HG03097 (cell line): ENCODE measurements at regions not wholly inside any gene's neighbourhood (a gene's known extent, or its start where the extent isn't known, plus 50 kb on each side); places are given as distances from the start of the nearest gene placed in this dataset.
"Not testable (repeated sequence)": the region's sequence is repeated elsewhere in the genome, so short reads cannot be mapped to it uniquely, and the experiment has no call there.

Source experiments
- ATAC-seq: cut with Tn5 transposase; IDR thresholded peaks from one replicate; pipeline ENCODE4 v1.9.1; 2021; ENCODE audit not compliant: unreplicated experiment, low FRiP score

DNA sequence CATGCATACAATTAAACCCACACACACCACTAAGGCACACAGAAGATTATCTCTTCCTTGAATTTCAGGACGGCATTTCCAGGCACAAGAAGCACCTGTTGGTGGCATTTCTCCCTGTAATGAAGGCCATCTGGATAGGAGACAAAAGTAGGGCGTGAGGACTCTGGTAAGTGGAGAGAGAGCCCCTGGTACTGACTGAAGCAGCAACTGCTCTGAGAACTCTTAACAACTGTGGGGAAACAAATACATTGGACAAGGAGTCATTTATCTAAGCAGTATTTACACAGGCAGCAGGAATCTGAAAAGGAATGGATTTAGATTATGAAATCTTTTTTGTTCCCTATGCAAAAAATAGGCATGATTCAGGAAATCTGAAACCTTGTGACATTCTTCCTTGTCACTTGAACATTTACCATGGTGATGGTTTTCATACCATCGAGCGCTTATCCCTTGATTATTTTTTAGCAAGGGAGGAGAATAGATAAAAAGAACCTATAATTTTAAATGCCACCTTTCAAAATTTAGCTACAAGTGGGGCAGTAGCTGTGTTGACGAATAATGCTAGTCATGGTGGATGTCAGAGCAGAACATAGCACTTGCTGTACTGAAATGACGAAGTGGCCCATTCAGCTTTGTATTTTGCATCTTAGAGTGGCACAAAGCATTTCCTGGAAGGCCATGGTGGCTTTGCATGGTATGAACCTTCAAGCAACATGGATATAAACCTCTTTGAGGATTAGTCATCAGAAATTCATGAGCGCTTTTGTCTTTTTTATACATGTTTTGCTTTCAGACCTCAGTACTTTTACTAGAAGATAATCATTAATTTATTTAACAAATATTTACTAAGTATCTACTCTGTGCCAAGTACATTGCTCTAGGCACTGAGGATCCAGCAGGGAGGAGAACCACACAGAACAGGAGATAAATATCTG, 362.0 kb downstream of the ADGRL2 start:
- no peak for ATAC-seq

DNA sequence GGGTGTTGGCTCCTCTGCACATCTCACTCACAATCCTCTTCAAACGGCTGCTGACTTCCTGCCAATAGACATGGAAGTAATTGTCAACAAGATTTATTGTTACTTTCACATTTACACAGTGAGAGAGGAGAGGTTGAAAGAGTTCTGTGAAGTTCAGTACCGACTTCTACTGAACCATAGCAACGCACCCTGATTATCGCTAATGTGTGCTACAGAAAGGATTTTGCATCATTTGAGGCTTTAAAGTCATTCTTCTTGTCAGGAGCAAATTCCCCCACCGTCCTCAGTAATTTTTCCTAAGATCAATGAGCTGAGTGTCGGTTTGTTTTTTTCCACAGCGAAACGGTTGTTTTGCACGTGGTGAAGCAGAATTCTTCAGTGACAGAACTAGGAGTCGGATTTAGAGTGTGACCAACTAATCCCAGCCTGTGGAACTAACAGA, 361.0 kb downstream of the ADGRL2 start:
- ATAC-seq: peak; percentile 67

DNA sequence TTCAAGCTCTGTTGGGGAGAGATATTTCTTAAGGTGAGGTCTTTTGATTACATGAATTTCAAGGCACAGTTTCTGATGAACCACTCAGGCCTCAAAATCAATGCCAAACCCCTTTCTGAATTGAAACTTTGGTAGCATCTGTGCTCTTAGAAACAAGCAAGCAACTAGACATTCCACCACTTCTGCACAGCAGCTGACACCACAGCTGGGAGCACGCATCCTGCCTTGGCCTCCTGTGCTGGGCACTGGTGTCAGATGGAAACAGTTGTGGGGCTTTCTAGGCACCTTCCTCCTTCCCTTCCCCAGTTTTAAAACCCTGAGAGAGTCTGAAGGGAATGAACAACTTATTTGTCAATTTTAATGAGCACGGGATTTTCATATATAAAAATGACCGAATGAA, 360.2 kb downstream of the ADGRL2 start:
- ATAC-seq: no peak

DNA sequence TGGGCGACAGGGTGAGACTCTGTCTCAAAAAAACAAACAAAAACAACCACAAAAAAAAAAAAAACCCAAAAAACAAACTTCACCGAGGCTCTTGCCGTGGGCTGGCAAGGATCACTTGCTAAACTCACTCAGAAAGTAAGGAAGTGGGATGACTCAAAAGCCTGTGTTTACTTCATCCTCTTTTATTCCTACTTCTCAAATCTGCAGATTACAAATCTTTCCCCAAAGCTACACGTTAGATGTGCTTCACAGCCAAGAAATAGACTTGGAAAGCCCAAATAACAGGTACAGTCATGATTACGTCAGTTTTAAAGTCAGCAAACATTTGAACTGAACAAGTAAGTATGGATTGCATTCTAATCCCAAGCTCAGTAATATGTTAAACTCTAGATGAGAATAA, 359.3 kb downstream of the ADGRL2 start:
- no peak for ATAC-seq

DNA sequence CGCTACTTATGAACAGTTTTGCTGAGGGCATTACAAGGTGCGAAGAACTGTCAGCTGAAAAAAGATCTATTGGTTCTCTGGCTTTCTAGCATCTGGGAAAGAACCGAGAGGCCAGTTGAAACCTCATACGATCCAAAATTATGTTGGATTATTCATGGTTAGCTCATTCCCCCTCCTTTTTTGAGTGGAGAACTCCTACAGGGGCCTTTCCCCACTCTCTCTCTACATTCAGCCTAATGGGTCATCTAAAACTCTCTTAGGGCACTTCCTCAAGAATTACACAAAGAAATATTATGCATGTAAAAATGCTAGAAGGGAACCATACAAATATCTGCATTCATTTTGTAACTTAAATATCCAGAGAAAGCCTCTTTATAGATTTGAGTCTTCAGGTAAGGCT, 358.2 kb downstream of the ADGRL2 start:
- no peak for ATAC-seq

DNA sequence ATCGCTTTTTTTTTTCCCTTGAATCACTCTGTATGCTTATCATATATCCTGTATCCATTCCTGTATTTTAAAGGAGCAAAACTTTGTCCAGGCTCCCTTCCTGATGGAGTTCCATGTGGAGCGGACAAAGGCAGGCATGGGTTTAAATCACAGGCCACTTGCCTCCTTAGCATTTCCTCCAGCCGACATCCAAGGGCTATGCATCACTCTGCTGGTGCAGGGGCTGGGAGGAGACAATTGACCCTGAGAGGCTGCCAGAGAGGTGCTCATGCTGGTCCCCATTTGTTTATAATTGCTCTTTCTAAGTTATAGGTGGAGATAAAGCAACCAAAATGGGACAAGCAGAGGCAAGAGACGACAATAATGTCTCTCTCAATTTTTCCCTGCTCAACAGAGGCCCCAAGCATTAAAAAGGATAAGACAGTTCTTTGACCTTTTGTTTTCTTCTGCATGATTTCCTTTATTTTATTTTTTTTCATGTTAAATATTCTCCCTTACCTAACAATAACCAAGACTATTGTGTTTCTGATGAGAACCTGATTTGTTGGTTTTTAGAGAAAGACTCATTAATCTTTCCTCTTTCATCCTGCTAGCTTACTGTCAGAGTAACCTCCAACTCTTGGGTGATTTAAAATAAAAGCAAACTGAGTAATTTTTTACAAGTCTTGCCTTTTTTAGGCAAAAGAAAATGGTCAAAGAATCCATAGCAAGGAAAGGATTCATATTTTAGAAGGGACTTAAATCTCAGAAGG, 353.7 kb downstream of the ADGRL2 start:
- no peak for ATAC-seq

DNA sequence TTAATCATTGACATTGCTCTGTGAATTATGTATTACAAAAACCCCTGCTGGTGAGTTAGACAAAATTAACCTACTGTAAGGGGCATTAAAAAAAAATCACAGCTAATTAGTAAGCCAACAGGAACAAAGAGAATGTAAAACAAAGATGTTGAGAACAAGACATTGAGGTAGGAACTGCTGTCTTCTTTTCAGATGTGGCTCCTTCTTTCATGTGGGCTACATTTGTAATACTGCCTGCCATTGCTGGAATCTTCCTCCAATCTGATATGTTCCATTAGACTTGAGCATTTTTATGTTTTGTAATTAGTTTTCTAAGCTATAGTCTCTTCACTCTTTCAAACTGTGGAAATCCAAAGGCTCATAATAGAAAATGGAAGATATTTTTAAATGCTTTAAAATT, 353.0 kb downstream of the ADGRL2 start:
- no peak for ATAC-seq

DNA sequence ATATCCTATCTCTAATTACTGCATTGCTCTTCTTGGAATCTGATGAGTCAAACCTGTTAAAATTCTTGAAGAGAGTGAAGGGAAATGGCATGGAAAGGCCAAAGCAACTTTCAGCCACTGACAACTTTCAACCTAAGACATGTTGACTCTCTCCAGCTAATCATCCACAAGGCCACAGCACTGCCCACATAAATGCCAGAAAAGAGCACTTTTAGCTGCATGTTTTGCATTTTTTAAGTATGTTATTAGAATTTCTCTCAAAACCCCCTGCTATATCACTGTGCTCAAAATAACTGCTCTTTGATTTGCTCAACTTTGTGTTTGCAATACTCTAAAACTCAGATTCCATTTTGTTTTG, 352.5 kb downstream of the ADGRL2 start:
- no peak for ATAC-seq

DNA sequence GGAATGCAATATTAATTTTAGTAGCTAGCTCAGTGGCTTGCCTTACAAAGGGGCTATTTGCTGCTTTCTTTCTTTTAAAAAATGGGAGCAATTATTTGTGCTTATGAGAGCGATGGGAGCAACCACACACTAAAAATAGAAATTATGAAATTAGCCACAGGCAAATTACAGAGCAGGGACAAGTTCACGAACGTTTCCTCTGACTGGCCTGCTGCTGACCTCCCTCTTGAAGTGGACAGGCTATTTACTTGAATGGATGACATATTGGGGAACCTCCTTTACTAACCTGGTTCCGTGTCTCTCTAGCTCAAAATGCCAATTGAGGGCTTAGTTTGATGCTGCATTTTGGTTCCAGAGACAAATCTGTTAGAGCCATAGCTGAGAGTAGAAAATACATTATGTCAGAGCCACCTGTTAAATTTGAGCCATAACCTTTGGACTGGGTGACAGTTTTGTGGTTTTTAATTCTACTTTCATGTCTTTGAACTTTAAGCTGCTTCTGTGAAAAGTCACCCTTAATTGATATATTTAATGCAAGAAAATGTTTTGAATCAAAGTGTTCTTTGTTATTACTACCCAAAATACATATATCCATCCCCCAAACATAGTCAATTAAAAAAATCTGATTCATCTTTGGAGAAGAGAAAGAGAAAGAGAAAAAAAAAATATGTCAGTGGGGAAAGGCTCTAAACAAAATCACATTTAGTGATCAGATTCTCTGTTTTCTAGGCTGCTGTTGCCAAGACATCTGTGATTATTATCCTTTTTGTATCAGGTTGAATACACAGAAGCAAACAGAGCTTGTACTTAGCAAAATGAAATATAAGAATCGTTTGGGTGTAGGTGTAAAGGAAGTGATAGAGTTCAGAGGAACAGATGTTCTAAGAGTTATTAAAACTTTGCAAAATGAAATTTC, 351.9 kb downstream of the ADGRL2 start:
- no peak for ATAC-seq

DNA sequence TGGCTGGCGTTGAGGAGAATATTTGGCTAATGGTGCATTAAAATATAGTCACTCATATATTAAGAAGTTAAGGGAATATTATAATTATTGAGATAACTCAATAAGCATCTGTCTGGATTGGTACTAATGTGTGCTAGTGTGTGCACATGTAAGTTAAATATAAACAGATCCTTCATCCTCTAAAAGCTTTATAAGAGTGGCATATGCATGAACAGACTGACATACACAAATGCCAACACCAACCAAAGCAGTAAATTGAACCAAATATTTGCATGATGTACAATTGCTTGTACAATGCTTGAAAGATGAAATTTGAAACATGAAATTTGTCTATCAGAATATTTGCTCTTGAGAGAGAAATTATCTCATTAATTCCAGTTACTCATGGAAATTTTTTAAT, 344.9 kb downstream of the ADGRL2 start:
- no peak for ATAC-seq

DNA sequence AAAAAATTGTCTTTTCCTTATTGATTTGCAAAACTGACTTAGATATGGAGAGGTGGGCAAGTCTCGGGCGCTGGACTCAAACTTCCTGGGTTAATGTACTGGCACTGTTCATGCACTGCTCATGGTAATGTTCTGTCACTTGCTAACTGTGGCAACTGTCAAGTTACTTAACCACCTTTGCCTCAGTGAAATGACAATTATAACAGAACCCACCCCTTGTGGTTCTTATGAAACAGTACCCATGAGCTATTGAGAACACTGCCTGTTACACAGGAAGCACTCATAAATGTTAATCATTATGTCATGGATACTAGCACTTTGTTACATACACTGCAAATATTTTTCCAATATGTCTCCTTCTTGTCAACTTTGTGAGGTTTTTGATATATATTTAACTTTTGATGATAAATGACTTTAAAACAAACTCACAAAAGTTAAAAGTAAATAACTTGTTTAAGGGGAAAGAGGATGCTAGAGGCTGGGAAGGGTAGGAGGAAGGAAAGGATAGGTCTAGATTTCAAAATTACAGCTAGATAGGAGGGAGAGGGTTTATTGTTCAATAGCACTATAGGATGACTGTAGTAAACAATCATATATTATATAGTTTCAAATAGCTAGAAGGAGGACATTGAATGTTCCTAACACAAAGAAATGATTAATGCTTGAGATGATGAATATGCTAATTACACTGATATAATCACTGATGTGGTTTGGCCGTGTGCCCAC, 342.5 kb downstream of the ADGRL2 start:
- ATAC-seq: no peak

DNA sequence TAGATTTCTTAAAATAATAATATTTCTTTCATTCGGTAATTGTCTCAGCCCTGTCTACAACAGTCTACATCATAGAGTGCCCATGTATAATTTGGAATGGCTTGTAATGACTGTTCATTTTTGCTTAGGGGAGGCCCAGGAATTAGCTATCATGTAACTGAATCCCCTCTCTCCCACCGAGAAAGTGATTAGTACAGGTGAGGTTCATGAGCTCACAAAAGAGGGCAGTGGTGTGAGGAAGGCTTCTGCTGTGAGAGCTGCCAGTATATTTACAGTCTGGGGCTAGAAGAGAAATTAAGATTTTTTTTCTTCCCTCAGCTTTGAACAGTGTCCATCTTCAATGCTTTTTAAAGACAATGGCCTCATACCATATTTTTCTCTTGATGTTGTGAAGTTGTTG, 340.7 kb downstream of the ADGRL2 start:
- no peak for ATAC-seq

DNA sequence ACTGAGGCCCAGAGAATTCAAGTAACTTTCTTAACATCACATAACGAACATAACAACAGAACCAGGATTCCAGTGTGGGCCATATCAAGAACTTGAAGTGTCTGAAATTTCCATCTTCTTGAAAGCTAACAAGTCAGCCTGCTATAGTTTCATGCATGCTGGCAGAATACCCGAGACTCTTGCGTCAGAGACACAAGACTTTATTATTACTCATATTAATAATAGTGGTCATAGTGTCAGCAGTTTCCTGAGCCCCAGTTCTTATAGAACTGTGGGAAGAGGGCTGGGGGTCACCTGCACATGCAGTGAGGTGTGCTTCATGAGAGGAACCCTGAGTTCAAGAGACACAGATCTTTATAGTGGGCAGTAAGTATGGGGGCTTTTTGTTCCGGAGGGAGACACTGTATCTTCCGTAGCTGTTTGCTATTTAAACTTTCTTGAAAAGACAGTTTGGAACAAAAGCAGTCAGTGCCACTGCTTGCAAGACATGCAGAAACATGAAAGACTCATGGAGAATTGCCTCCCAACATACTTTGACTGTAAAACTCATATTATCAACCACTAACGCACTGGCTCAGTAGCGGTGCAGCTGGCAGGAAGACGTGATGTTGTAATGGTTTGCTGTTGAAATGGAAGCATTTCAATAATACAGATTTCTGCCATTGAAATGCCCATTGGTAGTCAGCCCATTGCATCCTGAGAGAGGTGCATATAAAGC, 339.2 kb downstream of the ADGRL2 start:
- no peak for ATAC-seq

DNA sequence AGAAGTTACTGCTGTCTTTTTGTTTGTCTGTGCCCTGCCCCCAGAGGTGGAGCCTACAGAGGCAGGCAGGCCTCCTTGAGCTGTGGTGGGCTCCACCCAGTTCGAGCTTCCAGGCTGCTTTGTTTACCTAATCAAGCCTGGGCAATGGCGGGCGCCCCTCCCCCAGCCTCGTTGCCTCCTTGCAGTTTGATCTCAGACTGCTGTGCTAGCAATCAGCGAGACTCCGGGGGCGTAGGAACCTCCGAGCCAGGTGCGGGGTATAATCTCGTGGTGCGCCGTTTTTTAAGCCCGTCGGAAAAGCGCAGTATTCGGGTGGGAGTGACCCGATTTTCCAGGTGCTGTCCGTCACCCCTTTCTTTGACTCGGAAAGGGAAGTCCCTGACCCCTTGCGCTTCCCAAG, 335.6 kb downstream of the ADGRL2 start:
- not testable (repeated sequence) for ATAC-seq

DNA sequence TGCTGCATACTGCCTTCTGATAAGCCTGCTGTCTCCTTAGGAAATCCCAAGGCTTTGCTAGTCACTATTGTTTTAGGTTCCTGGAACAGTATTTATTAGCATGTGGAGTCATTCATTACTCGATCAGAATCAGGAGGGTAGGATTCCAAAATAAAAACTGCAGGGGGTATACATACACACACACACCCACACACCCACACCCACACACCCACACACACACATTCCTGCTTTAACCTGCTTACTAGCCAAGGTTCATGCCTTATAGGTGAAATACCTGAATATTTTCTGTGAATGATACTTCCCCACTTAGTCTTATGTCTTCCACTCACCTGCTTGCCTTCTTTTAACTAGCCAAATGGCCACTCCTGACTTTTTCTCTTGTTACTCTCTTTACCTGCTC, 325.1 kb downstream of the ADGRL2 start:
- no peak for ATAC-seq

DNA sequence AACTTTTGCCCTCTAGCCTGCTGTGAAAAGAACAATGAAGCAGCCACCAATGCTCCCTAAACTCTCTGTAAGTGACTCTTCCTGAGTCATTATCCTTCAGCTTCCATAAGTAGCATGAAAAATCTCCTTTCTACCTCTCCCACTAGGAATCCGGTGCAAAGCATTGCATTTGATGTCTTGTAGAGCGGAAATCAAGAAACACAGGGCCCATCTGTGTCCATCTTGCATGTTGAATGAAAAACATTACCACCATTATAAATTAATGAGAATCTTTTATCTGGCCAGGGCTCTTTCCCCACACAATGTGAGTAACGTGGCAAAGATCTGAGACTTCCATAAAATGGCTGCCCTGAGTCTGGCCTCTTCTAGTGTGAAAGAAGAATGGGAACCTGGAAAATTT, 324.4 kb downstream of the ADGRL2 start:
- ATAC-seq: no peak

DNA sequence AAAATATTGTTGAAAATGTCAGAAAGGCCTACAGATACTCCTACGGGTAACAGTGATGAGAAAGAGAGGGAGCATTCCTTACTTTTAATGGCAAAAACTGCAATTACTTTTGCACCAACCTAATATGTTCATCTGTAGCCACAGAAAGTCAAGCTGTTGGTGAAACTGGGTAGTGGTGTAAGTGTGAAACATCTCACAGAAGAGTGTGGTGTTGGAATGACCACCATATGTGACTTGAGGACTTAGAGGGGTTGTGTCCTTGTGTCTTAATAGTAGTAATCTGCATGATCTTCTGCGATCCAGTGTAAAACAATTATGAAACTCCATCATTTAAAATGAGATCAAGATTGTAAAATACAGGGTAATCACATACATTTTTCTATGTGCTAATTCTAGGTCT, 320.7 kb downstream of the ADGRL2 start:
- ATAC-seq: no peak

DNA sequence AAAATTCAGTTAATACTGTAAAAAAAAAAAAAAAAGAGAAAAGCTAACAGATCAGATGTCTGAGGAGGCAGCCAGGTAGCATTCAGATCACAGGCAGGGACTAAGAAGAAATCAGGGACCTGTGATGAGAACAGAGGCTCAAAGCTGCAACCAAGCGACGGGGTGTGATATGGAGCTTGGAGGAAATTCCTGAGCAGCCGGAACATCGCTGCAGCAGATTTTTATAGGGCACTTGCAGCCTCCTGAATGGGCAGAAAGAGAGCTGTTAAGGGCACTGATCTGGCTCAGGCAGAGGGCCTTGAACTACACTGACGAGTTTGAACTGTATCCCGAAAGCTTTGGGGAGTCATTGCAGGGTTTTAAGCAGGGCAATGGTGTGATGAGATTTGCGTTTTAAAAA, 315.4 kb downstream of the ADGRL2 start:
- no peak for ATAC-seq

DNA sequence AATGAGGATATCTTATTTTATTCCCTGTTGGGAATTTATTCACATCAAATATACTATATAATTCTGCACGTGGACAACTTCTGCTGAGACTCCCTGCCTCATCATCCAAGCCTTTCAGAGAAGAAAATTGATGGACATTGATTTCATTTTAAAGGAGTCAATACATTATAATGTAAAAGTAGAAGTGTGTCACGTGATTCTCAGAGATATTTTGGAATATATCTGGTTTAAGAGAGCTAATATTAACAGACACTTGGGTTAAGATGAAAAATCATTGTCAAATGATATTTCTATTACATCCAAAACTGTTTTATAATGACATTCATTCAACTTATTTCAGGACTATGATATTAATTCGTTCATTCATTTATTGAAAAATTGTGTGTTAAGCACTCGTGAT, 314.2 kb downstream of the ADGRL2 start:
- ATAC-seq: no peak
